ENCODE measurements at regions not wholly inside any gene's neighbourhood (a gene's known extent, or its start where the extent isn't known, plus 50 kb on each side); places are given as distances from the start of the nearest gene placed in this dataset.

GRCh38 chr10:112880633-112881530 lies 69.2 kb upstream of the TCF7L2 start:
- POLR2A ChIA-PET, result no interaction called here
- CTCF ChIA-PET, result interaction anchor here (1.1 to 2.0 kb wide), 2 partner anchors 10 to 18 kb away, joined by 3 to 4 read pairs; no protein-coding TSS in a partner anchor
- DNase-seq (ENCODE audit: low read depth, low spot score), result no peak

GRCh38 chr10:112883360-112884178 lies 66.5 kb upstream of the TCF7L2 start:
- H3K4me3 ChIP-seq (ENCODE audit: low read depth, low read length), result no peak overlapping the region
- no peak for TF ChIP-seq CTCF (IDR thresholded peaks at IDR 0.05; ENCODE audit: insufficient read depth, low read length, missing control alignments)
- DNase-seq (ENCODE audit: low read depth, low spot score), result no peak
- POLR2A ChIA-PET, result interaction anchor here (0.6 kb wide), 1 partner anchor 9 kb away, joined by 3 read pairs; no protein-coding TSS in a partner anchor
- CTCF ChIA-PET, result no interaction called here

More at GRCh38 chr10:112880633-112881530, 69.2 kb upstream of the TCF7L2 start:
- H3K4me3 ChIP-seq (ENCODE audit: low read depth, low read length), result no peak overlapping the region
- no peak for TF ChIP-seq CTCF (IDR thresholded peaks at IDR 0.05; ENCODE audit: insufficient read depth, low read length, missing control alignments)

GRCh38 chr10:112884179-112884504 lies 65.9 kb upstream of the TCF7L2 start:
- ChIA-PET CTCF (no interaction called here), POLR2A (interaction anchor here (0.6 kb wide), 1 partner anchor 9 kb away, joined by 3 read pairs; no protein-coding TSS in a partner anchor)
- no peak for TF ChIP-seq CTCF (IDR thresholded peaks at IDR 0.05; ENCODE audit: insufficient read depth, low read length, missing control alignments)
- no peak overlapping the region for H3K4me3 ChIP-seq (ENCODE audit: low read depth, low read length)
- DNase-seq (ENCODE audit: low read depth, low spot score), result no peak

- H3K4me3 ChIP-seq (ENCODE audit: low read depth, low read length), result no peak overlapping the region
- CTCF ChIA-PET, result no interaction called here
- POLR2A ChIA-PET, result no interaction called here
- no peak for DNase-seq (ENCODE audit: low read depth, low spot score)
- no peak for TF ChIP-seq CTCF (IDR thresholded peaks at IDR 0.05; ENCODE audit: insufficient read depth, low read length, missing control alignments)
These were observed 63.6 kb upstream of the TCF7L2 start for GRCh38 chr10:112886463-112886862.

GRCh38 chr10:112887968-112888367 lies 62.1 kb upstream of the TCF7L2 start:
- DNase-seq (ENCODE audit: low read depth, low spot score), result no peak
- no peak for TF ChIP-seq CTCF (IDR thresholded peaks at IDR 0.05; ENCODE audit: insufficient read depth, low read length, missing control alignments)
- H3K4me3 ChIP-seq (ENCODE audit: low read depth, low read length), result no peak overlapping the region
- POLR2A ChIA-PET, result no interaction called here
- CTCF ChIA-PET, result no interaction called here

- no peak for DNase-seq (ENCODE audit: low read depth, low spot score)
- ChIA-PET POLR2A (no interaction called here), CTCF (no interaction called here)
- no peak overlapping the region for H3K4me3 ChIP-seq (ENCODE audit: low read depth, low read length)
- TF ChIP-seq CTCF (IDR thresholded peaks at IDR 0.05; ENCODE audit: insufficient read depth, low read length, missing control alignments), result no peak
These were observed 54.8 kb upstream of the TCF7L2 start for GRCh38 chr10:112895292-112895691.
